HG03460 (cell line): ENCODE measurements at regions not wholly inside any gene's neighbourhood (a gene's known extent, or its start where the extent isn't known, plus 50 kb on each side); places are given as distances from the start of the nearest gene placed in this dataset.

Experiments used
- ATAC-seq: cut with Tn5 transposase; IDR thresholded peaks from one replicate; pipeline ENCODE4 v1.9.1; 2021; ENCODE audit not compliant: unreplicated experiment

- peak; percentile 85 for ATAC-seq
These were observed 73.4 kb upstream of the KCNMA1 start for GRCh38 chr10:77710759-77711682.

GRCh38 chr10:77710081-77710551, 72.5 kb upstream of the KCNMA1 start:
- peak; percentile 45 for ATAC-seq

GRCh38 chr10:77707570-77707969, 70.0 kb upstream of the KCNMA1 start:
- no peak for ATAC-seq

GRCh38 chr10:77702166-77702565, 64.6 kb upstream of the KCNMA1 start:
- no peak for ATAC-seq

GRCh38 chr10:77700086-77700485, 62.5 kb upstream of the KCNMA1 start:
- no peak for ATAC-seq

- ATAC-seq, result no peak
These were observed 61.6 kb upstream of the KCNMA1 start for GRCh38 chr10:77699080-77699645.

GRCh38 chr10:77698267-77698931, 60.8 kb upstream of the KCNMA1 start:
- no peak for ATAC-seq

- ATAC-seq, result no peak
These were observed 59.0 kb upstream of the KCNMA1 start for GRCh38 chr10:77696584-77696983.

GRCh38 chr10:77695186-77695585, 57.6 kb upstream of the KCNMA1 start:
- ATAC-seq, result no peak

- no peak for ATAC-seq
These were observed 55.2 kb upstream of the KCNMA1 start for GRCh38 chr10:77692782-77693181.

- ATAC-seq, result no peak
These were observed 51.7 kb upstream of the KCNMA1 start for GRCh38 chr10:77689339-77689738.

GRCh38 chr10:77687621-77688020, 50.0 kb upstream of the KCNMA1 start:
- ATAC-seq, result no peak
